Right ventricle myocardium superior (tissue), 1 donor: ENCODE measurements at regions not wholly inside any gene's neighbourhood (a gene's known extent, or its start where the extent isn't known, plus 50 kb on each side); places are given as distances from the start of the nearest gene placed in this dataset.
"Not testable (repeated sequence)": the region's sequence is repeated elsewhere in the genome, so short reads cannot be mapped to it uniquely, and the experiment has no call there.

ENCODE experiments used
- ATAC-seq: fragments of 200-7000 bp; cut with Tn5 transposase; one replicate; pipeline ENCODE4 v1.9.1; 2020; ENCODE audit warnings: mild to moderate bottlenecking; ENCODE audit not compliant: poor library complexity
- DNase-seq: peaks from one replicate; pipeline ENCODE4 v3.0.0-alpha.2; 2020
- intact Hi-C: fragments of 100-400 bp; cut with DNase I; formaldehyde crosslinking; loops from one replicate; pipeline ENCODE4 v1.11.2; 2022
- donor health status: DM: no; HTN: yes; CAD: no; lungs with severe emphysema.

DNA sequence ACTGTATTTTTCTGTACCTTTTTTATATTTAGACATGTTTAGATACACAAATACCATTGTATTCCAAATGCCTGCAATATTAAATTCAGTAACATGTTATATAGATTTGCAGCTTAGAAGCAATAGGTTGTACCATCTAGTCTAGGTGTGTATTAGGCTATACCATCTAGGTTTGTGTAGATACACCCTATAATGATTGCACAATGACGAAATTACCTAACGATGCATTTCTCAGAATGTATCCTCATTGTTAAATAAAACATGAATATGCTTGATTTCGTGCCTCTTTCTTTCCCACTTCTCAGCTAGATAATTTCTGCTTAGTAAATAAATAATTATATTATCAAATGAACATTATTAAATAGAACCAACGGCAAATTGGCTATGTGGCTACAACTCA lies 653.0 kb downstream of the EPM2A start:
- ATAC-seq (no peak), DNase-seq (no peak)
- intact Hi-C loops, result no loop called here

DNA sequence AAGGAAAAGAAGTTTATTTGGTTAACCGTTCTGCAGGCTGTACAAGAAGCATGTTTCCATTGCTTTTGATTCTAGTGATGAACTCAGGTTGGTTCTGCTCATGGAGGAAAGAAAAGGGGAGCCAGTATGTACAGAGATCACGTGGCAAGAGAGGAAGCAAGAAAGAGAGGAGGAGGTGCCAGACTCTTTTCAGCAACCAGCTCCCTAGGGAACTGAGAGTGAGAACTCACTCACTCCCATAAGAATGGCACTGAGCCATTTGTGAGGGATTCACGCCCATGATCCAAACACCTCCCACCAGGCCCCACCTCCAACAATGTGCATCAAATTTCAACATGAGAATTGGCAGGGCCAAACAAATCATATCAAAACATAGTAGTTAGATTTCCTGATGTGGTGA lies 649.1 kb downstream of the EPM2A start:
- peak; percentile 72 for ATAC-seq
- intact Hi-C loops, result no loop called here
- no peak for DNase-seq

- DNase-seq (no peak), ATAC-seq (no peak)
- intact Hi-C loops, result no loop called here
Measured at GRCh38 chr6:145087034-145087433, 648.3 kb downstream of the EPM2A start.

DNA sequence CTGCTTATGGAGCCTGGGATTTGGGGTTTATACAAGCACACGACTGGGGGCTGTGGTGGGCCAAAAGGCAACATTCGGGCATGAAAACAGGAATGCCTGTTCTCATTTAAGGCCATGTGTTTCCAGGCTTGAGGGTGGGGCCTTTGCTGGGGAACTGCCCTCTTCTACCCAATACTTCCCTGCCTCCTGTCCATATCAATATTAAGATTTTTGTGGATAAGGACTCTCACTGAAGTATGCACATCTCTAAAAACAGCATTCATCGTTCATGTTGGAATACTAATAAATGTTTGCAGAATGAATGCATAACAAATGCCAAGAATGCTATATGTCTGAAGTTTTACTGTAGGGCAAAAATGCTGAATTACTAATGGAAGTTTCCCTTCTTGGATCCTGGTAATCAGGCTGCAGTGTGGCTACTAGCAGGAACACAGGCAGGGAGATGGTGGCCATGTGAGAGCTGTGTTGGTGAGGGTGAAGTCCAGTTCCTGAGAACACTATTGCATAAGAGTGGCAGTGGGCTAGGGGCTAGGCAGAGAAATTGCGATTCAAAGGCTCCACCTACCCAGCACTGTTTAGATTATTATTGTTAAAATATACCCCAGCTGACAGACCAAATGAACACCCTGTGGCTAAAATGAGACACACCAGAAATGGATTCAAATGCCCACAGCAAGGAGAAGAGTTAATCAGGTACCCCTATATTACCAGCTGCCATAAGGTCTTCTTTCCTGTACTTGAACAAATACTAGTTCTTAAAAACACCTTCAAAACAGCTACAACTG lies 644.3 kb downstream of the EPM2A start:
- DNase-seq (no peak), ATAC-seq (no peak)
- intact Hi-C loops, result no loop called here

DNA sequence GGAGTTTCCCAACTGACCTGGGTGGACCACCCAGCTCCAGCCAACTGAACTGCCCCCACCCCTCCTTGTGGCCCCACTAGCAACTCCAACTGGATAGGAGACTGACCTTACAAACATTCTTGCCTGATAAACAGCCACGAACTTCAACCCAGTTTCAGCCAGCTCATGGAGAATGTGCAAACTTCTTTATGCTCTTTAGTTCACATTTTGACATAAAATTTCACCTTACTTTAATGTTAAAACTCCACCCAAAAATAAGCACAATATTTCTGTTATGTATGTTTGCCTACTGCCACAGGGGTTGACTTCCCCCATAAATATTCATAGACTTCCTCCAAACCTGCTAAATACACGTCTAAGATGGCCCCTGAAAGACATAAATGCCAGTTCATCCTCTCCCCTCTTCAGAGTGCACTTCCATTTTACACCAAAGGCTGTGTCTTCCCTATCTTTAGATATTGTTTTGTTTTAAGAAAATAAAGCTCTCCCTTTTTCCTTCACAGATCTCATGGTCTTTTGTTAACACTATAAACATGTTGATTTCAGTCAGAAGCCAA lies 643.7 kb downstream of the EPM2A start:
- DNase-seq (no peak), ATAC-seq (no peak)
- intact Hi-C loops, result no loop called here

DNA sequence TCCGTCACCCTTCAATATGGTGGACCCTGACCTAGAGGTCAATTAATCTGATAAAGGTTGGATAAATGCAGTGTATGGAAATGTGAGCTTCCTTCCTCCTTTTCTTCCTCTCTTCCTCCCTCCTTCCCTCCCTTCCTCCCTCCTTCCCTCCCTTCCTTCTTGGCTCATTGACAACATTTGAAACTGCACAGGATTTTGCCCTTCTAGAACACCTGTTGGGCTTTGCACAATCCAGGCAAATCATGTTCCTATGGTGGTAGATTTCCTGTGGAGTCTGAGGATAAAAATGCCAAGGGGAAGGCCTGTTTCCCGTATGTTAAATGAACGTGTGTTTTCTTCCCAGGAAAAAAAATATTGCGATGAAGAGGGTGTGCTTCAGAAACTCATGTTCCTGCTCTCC lies 642.8 kb downstream of the EPM2A start:
- intact Hi-C loops, result no loop called here
- no peak for ATAC-seq
- DNase-seq, result no peak

DNA sequence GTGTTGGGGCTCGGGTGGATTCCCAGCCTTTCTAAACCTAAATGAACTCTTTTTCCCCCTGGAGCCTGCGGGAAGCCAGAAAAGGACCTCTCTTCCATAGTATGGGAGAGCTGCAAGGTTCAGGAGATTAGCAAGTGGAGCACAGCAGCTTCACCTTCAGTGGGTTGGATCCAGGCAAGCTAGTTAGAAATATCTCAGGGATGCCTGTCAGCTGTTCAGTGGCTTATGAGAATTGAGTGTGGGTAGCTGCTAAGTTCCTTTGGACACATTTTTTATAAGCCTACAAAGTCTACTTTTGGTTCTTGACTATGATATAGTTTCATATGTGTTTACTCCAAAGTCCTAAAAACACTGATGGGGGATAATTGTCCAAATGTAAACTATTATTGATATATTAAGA lies 642.1 kb downstream of the EPM2A start:
- ATAC-seq (no peak), DNase-seq (no peak)
- intact Hi-C loops, result no loop called here

DNA sequence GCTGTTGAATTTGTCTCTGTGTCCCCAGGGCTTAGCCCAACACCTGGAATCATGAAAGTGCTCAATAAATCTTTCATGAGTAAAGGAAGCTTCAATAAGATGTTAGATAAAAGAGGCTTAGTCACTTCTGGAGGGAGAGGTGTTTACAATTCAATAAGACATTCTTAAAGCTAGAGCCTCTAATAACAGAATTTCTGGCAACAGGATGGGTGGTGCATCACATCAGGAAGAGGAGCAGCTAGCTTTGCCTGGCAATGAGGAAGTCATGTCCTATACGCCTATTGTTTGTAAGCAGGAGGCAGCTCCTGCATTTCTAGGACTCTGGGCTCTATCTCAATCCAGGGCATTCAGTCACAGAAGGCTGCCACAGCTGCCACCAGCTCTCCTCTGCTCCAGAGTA lies 638.5 kb downstream of the EPM2A start:
- ATAC-seq (no peak), DNase-seq (no peak)
- intact Hi-C loops, result no loop called here

DNA sequence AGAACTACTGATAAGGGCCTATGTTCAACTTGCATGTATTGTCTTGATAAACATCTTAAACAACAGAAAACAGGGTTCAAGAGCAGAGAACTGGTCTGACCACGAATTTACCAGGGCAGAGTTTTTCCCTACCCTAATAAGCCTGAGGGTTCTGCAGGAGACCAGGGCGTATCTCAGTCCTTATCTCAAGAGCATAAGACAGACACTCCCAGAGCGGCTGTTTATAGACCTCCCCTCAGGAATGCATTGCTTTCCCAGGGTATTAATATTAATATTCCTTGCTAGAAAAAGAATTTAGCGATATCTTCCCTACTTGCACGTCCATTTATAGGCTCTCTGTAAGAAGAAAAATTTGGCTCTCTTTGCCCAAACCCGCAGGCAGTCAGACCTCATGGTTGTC lies 637.2 kb downstream of the EPM2A start:
- DNase-seq, intact Hi-C loops: not testable (repeated sequence)

GRCh38 chr6:145099713-145100112 lies 635.6 kb downstream of the EPM2A start:
- intact Hi-C loops, result no loop called here
- DNase-seq (no peak), ATAC-seq (no peak)

More for the DNA sequence above, 637.2 kb downstream of the EPM2A start:
- ATAC-seq, result not testable (repeated sequence)

DNA sequence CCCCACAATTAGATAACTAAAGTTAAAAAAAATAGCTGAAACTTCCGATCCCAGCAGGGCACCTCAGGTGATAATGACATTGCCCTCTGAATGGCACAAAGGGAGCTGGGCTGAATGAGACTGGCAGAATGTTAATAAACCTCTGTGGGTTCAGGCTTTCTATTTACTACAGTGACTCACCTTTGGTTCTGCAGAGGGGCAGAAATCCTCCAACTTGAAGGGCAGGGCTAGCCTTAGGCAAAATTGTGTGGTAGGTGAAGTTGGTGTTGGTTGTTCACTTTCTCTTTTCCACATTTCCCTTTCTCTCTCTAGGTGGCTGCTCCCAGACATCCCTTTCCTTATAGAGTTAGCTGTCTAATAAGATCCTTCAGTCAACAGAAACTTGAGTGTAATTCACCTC lies 625.2 kb downstream of the EPM2A start:
- no peak for DNase-seq
- ATAC-seq, result no peak
- intact Hi-C loops, result no loop called here

DNA sequence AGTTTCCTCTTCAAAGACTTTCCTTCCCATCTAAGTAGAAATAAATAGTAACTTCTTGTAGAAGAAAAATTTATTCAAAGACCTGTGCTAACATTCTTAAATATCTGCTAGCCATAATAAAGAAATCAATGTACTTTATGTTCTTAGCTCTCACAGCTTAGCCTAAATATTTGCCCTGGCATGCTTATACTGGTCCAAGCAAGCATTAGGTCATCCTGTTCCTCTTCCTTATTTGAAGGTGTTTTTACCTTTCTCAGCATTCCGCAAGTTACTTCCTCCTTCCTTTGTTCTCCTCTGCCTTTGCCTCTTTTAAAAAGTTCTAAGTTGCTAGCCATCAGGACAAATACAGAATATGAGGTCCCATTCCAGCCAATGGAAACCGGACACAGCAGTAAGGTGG lies 623.9 kb downstream of the EPM2A start:
- ATAC-seq, intact Hi-C loops, DNase-seq: not testable (repeated sequence)

DNA sequence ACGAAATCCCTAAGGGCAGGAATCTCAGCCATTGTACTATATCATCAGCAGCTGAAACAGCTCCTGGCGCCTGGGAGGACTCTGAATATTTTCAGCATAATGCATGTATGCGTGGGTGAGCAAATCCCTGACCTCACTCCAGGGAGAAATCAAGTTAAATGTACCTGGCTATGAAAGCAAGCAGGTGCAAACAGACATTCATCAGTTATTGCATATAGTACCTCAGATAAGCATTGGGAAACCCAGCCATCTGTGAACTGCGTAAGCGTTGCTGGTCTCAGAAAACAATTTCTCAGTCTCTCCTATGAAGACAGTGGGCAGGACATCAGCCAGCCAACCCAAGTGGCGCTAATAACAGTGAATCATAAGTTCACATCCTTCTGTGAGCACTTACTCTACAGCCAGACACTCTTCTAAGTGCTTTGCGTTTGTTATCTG lies 622.6 kb downstream of the EPM2A start:
- ATAC-seq (no peak), DNase-seq (no peak)
- intact Hi-C loops, result no loop called here

- ATAC-seq, result no peak
- intact Hi-C loops, result no loop called here
- DNase-seq, result no peak
Measured at GRCh38 chr6:145115638-145116037, 619.7 kb downstream of the EPM2A start.

DNA sequence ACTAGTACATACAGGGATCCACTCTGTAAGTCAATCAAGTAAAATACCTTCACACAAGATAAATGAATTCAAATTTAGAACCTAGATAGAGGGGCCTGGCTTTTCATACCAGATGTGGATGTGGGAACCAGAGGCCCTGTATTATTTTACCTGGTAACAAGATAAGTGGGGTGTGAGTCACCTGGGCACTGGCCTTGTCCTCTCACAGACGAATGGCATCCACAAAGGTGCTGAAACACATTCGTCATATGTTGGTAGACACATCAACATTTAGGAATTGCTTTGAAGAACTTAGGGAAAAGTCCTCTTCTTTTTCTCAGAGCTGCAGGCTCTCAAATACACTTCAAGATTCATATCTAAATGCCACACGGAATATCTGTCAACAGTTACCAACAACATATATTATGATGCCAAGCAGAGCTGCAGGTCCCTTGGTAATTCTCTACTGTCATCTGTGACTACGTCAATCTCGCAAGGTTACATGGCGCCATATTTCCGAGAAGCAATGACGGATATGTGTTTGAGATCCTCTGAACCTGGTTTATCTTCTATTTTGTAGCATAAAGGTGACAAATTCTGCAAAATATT lies 618.6 kb downstream of the EPM2A start:
- no peak for ATAC-seq
- intact Hi-C loops, result no loop called here
- DNase-seq, result no peak

DNA sequence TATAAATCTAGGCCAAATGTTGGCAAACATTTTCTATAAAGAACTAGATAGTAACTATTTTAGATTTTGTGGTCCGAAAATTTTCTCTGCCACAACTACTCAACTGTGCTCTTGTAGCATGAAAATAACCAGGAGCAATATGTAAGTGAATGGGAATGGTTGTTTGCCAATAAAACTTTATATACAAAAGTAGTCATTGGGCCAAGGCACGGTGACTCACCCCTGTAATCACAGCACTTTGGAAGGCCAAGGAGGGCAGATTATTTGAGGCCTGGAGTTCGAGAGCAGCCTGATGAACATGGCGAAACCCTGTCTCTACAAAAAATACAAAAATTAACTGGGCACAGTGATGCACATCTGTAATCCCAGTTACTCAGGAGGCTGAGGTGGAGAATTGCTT lies 617.1 kb downstream of the EPM2A start:
- intact Hi-C loops, result no loop called here
- DNase-seq (no peak), ATAC-seq (no peak)

DNA sequence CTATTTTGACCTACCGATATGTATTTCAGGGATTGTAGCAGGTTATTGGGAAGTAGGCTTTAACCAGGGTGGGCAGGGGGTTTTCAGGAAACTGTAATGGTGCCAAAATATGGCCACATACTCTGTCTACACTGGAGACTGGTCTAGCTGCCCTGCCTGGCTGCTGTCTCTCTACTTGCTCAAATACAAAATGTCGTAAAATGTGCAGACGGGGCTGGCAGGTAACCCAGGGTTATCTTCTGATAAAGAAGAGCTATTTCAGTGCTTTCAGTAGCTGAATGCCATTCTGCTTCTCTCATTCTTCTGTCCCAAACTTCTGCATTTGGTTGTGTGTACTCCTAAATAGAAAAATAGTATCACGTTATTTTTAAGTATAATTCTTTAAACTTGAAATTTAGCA lies 616.2 kb downstream of the EPM2A start:
- ATAC-seq (peak; percentile 56), DNase-seq (no peak)
- intact Hi-C loops, result no loop called here

- intact Hi-C loops, result no loop called here
- DNase-seq (no peak), ATAC-seq (no peak)
Measured at GRCh38 chr6:145132709-145133108, 602.6 kb downstream of the EPM2A start.

DNA sequence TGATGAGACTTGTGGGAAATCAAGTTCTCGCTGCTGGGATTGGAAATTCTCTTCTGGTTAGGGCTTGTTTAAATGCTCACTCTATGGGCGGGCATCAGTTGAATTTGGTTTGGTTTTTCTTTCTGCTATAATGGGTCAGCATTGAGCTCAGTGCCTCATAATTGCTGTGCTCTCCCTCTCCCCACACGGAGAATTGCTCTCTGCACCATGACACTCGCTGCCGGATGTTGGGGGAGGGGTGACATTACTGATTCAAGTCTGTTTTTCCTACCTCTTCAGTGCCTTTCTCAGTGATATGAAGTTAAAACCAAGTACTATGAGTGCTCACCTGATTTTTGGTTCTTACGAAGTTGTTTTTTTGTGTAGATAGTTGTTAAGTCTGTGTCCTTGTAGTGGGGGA lies 599.6 kb downstream of the EPM2A start:
- ATAC-seq, result no peak
- intact Hi-C loops, result no loop called here

GRCh38 chr6:145137425-145137824 lies 597.9 kb downstream of the EPM2A start:
- intact Hi-C loops, result no loop called here
- DNase-seq (no peak), ATAC-seq (no peak)

More for the DNA sequence above, 599.6 kb downstream of the EPM2A start:
- no peak for DNase-seq
